ENCODE measurements at regions not wholly inside any gene's neighbourhood (a gene's known extent, or its start where the extent isn't known, plus 50 kb on each side); places are given as distances from the start of the nearest gene placed in this dataset.

GRCh38 chr14:62077676-62078261 lies 315.5 kb downstream of the SNAPC1 start:
- no peak for TF ChIP-seq CTCF (IDR thresholded peaks at IDR 0.05)
- no peak for TF ChIP-seq POLR2A (IDR thresholded peaks at IDR 0.05)

All from testis (tissue), 2 donors.